ENCODE measurements at regions not wholly inside any gene's neighbourhood (a gene's known extent, or its start where the extent isn't known, plus 50 kb on each side); places are given as distances from the start of the nearest gene placed in this dataset.

DNA sequence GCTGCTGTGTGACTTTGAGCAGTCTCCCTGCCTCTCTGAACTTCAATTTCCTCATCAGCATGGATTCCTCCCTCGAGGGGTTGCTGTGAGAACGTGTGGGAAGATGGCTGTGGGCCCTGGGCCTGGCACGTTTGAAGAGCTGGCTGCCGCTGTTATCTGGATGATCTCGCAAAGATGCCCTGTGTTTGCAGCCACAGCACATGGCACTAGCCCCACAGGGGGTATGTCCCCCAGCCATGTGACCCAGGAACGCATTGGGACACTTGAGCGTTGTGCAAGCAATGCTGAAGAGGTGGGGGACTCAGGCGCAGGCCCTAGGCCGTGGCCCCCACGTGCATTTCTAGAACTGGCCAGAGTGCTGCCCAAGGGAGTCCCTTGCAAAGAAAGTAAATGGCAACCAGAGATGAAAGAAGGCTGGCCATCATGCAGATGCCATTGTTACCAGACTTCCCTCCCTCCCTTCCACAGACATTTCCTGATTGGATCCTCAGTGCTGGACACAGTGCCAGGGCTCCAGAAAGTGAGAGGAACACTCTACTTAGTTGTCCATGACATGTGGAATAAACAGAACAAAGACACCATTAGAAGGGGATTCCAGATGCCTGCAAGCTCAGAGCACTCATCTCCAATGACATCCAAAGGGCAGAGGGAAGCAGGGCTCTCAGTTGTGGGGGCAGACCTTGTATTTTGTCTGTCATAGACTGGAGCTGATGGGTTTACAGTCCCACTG lies 65.1 kb upstream of the NEURL1B start:
- Histone ChIP-seq H3K4me1 (ENCODE audit: control insufficient read depth, insufficient read depth, low read length) (peaks cover 20% of the 10 kb centered on the region), H3K9ac (ENCODE audit: low read length) (no peak overlapping the region)

DNA sequence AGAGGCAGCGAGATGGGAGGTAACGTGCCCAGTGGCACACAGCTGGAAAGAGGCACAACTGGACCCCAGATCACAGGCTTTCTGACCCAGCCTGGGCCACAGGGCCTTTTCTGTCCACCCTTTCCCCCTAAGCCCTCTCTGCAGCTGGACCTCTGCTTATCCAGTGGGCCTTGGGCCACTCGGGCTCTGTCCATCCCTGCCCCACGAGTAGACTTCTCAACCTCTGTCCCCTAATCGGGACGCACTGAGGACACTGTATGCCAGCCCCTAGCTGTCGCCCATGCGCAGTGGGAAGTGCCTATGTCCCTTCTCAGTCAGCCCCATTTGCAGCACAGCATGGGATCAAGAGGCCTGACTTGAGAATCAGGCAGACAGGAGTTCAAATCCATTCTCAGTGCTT lies 65.6 kb upstream of the NEURL1B start:
- no peak overlapping the region for H3K4me3 ChIP-seq (ENCODE audit: low read depth, low read length)
- no peak overlapping the region for H3K9ac ChIP-seq (ENCODE audit: low read length)
- no peaks in the 10 kb centered on the region for H3K9me3 ChIP-seq (ENCODE audit: control insufficient read depth, insufficient read depth, low read depth, low read length)
- peaks cover 25% of the 10 kb centered on the region for H3K4me1 ChIP-seq (ENCODE audit: control insufficient read depth, insufficient read depth, low read length)
- H3K27ac ChIP-seq (ENCODE audit: low read depth, low read length) = no peak overlapping the region
- no peaks in the 10 kb centered on the region for H3K36me3 ChIP-seq (ENCODE audit: control insufficient read depth, insufficient read depth, low read length)
- H3K27me3 ChIP-seq (ENCODE audit: control insufficient read depth, insufficient read depth, low read length) = no peaks in the 10 kb centered on the region; the same call in 1 of the 2 replicates

More for the DNA sequence above, 65.1 kb upstream of the NEURL1B start:
- Histone ChIP-seq H3K9me3 (ENCODE audit: control insufficient read depth, insufficient read depth, low read depth, low read length) (no peaks in the 10 kb centered on the region), H3K27me3 (ENCODE audit: control insufficient read depth, insufficient read depth, low read length) (no peaks in the 10 kb centered on the region; the same call in 1 of the 2 replicates), H3K27ac (ENCODE audit: low read depth, low read length) (no peak overlapping the region), H3K4me3 (ENCODE audit: low read depth, low read length) (no peak overlapping the region), H3K36me3 (ENCODE audit: control insufficient read depth, insufficient read depth, low read length) (no peaks in the 10 kb centered on the region)

DNA sequence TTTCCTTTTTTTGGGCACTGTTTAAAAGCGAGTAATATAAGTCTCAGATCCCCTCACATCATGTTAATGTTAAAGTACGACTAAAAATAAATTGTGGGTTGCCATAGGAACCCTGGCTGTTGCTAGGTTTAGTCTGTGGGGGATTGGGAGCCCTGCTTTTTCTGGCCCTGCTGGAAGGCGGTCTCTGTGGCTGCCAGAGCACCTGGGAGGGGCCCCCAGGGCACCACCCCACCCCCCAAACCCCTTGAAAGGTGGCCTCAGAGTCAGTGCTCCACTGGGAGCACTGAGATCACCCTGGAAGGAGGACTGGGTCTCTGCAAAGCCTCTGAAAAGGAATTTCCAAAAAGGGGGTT lies 66.2 kb upstream of the NEURL1B start:
- Histone ChIP-seq H3K36me3 (ENCODE audit: control insufficient read depth, insufficient read depth, low read length) (no peaks in the 10 kb centered on the region), H3K27me3 (ENCODE audit: control insufficient read depth, insufficient read depth, low read length) (no peaks in the 10 kb centered on the region; the same call in 1 of the 2 replicates), H3K4me1 (ENCODE audit: control insufficient read depth, insufficient read depth, low read length) (peaks cover 29% of the 10 kb centered on the region), H3K9ac (ENCODE audit: low read length) (no peak overlapping the region), H3K27ac (ENCODE audit: low read depth, low read length) (no peak overlapping the region), H3K4me3 (ENCODE audit: low read depth, low read length) (no peak overlapping the region), H3K9me3 (ENCODE audit: control insufficient read depth, insufficient read depth, low read depth, low read length) (no peaks in the 10 kb centered on the region)

DNA sequence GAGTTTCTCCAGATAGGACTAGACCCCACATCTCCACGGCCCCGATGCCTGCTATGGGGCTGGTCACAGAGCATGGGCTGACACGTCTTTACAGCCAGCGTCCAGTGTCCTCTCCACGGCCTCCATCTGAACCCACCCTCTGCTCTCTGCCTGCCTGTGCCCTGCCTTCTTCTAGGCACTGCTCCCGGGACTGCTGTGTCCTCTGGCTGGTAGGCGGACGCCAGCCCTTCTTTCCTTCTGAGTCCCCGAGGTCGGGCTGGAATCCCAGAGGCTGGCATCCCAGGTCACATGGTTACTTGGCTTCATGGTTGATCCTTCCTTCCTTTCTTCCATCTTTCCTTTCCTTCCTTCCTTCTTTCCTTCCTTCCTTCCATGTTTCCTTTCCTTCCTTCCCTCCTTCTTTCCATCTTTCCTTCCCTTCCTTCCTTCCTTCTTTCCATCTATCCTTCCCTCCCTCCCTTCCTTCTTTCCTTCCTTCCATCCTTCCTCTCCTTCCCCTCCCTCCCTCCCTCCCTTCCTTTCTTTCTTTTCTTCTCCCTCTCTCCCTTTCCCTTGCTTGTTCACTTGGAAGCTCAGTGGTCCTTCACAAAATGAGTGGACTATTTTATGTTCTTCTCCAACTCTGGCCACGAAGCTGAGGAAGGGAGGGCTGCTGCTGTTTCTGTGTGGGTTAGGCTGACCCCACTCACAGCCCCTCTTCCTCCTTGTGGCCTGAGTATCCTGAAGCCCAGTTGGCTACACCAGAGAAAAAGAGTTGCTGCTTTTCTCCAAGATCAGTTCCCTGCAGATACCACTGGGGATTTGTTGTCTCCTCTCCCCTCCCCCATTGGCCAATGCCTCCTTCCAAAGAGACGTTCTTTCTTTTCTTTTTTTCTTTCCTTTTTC lies 66.8 kb upstream of the NEURL1B start:
- no peaks in the 10 kb centered on the region for H3K36me3 ChIP-seq (ENCODE audit: control insufficient read depth, insufficient read depth, low read length)
- no peaks in the 10 kb centered on the region for H3K9me3 ChIP-seq (ENCODE audit: control insufficient read depth, insufficient read depth, low read depth, low read length)
- H3K27ac ChIP-seq (ENCODE audit: low read depth, low read length) = no peak overlapping the region
- H3K27me3 ChIP-seq (ENCODE audit: control insufficient read depth, insufficient read depth, low read length) = no peaks in the 10 kb centered on the region
- H3K4me3 ChIP-seq (ENCODE audit: low read depth, low read length) = no peak overlapping the region
- peaks cover 35% of the 10 kb centered on the region for H3K4me1 ChIP-seq (ENCODE audit: control insufficient read depth, insufficient read depth, low read length)
- H3K9ac ChIP-seq (ENCODE audit: low read length) = no peak overlapping the region

DNA sequence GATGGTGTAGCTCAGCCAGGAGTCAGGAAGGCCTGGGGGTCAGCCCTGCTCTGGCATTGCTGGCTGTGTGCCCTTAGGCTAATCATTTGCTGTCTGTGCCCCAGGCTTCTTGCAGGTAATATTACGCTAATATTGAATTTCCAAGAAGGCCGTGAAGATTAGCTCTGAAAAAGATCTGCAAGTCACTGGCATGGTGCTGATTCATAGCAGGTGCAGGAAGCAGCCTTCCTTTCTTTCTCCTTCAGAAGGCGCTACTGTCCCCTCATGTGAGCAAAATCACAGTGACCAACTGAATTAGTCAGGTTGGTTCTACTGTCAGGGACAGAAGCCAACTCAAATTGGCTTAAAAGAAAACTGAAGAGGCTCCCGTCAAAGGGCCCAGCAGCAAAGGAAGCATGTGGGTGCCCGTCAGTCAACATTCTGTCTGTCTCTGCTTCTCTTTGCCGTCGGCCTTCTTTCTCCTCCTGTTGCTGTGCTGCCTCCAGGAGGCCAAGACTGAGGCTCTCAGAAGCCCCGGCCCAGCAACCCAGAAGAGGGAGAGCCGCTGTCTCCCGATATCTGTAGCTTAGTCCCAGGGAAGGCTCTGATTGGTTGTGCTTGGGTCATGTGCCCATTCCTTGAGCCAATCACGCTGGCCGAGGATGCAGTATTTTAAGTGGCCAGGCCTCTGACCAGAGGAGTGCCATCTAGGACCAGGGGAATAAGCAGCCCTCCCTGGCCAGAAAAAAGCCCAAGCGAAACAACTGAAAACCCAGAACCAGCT lies 67.8 kb upstream of the NEURL1B start:
- no peaks in the 10 kb centered on the region for H3K9me3 ChIP-seq (ENCODE audit: control insufficient read depth, insufficient read depth, low read depth, low read length)
- no peaks in the 10 kb centered on the region for H3K27me3 ChIP-seq (ENCODE audit: control insufficient read depth, insufficient read depth, low read length)
- H3K4me1 ChIP-seq (ENCODE audit: control insufficient read depth, insufficient read depth, low read length) = peaks cover 35% of the 10 kb centered on the region
- H3K27ac ChIP-seq (ENCODE audit: low read depth, low read length) = no peak overlapping the region
- H3K9ac ChIP-seq (ENCODE audit: low read length) = no peak overlapping the region
- H3K4me3 ChIP-seq (ENCODE audit: low read depth, low read length) = no peak overlapping the region
- no peaks in the 10 kb centered on the region for H3K36me3 ChIP-seq (ENCODE audit: control insufficient read depth, insufficient read depth, low read length)

DNA sequence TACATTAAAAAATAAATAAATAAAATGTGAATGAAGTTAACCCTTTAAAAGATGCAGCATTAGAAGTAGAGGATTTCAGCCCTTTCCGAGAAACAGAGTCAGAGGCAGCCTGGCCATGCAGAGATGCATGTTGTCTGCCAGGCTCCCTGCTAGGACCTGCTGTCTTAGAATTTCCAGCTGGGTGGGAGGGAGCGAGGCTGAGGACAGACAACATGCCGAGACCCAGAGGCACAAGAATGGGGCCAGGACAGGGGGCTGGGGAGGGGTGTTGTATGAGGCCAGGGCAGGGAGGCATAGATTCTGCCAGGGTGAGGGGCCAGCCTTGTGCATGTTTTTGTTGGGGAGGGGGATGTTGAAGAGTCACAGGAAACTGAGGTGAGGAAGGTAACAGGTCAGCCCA lies 68.6 kb upstream of the NEURL1B start:
- Histone ChIP-seq H3K9ac (ENCODE audit: low read length) (no peak overlapping the region), H3K4me1 (ENCODE audit: control insufficient read depth, insufficient read depth, low read length) (peaks cover 35% of the 10 kb centered on the region), H3K9me3 (ENCODE audit: control insufficient read depth, insufficient read depth, low read depth, low read length) (no peaks in the 10 kb centered on the region), H3K4me3 (ENCODE audit: low read depth, low read length) (no peak overlapping the region), H3K36me3 (ENCODE audit: control insufficient read depth, insufficient read depth, low read length) (no peaks in the 10 kb centered on the region), H3K27ac (ENCODE audit: low read depth, low read length) (no peak overlapping the region), H3K27me3 (ENCODE audit: control insufficient read depth, insufficient read depth, low read length) (no peaks in the 10 kb centered on the region)

DNA sequence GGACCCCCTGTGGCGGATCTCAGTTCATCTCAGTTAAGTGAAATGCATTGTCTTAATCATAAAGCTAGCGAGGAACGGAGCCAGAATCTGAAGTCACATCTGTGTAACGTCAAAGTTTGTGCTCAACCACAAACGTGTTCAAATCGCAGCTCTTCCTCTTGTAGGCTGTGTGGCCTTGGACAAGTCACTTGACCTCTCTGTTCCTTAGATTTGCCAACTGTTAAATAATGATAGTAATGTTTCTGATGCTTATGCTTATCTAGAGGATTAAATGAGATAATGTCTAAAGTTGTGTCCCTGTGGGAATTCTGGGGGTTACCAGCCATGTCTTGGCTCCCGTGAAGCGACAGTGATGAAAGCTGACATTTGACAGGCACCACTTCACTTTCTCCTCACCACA lies 69.2 kb upstream of the NEURL1B start:
- no peak overlapping the region for H3K27ac ChIP-seq (ENCODE audit: low read depth, low read length)
- H3K4me3 ChIP-seq (ENCODE audit: low read depth, low read length) = no peak overlapping the region
- no peak overlapping the region for H3K9ac ChIP-seq (ENCODE audit: low read length)
- peaks cover 35% of the 10 kb centered on the region for H3K4me1 ChIP-seq (ENCODE audit: control insufficient read depth, insufficient read depth, low read length)
- no peaks in the 10 kb centered on the region for H3K27me3 ChIP-seq (ENCODE audit: control insufficient read depth, insufficient read depth, low read length)
- H3K36me3 ChIP-seq (ENCODE audit: control insufficient read depth, insufficient read depth, low read length) = no peaks in the 10 kb centered on the region
- H3K9me3 ChIP-seq (ENCODE audit: control insufficient read depth, insufficient read depth, low read depth, low read length) = no peaks in the 10 kb centered on the region

DNA sequence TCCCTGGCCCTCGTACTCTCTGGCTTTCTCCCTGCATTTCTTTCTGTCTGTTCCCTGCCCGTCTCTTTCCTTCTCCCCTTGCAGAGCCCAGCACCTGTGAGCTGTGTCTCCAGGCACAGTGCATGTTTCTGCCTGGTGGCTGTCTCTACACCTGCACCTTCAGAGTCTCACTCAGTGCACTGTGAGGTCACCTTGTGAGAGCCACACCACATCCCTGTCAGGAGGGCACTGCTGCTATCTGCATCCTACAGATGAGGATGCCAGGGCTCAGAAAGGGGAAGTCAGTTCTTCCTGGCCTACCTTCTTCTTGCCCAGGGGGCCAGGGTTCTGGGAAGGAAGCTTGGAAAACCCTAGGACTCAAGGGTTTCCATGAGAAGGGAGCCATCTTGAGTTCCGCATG lies 69.7 kb upstream of the NEURL1B start:
- Histone ChIP-seq H3K27ac (ENCODE audit: low read depth, low read length) (no peak overlapping the region), H3K9me3 (ENCODE audit: control insufficient read depth, insufficient read depth, low read depth, low read length) (no peaks in the 10 kb centered on the region), H3K27me3 (ENCODE audit: control insufficient read depth, insufficient read depth, low read length) (no peaks in the 10 kb centered on the region), H3K4me3 (ENCODE audit: low read depth, low read length) (no peak overlapping the region), H3K36me3 (ENCODE audit: control insufficient read depth, insufficient read depth, low read length) (no peaks in the 10 kb centered on the region), H3K9ac (ENCODE audit: low read length) (no peak overlapping the region), H3K4me1 (ENCODE audit: control insufficient read depth, insufficient read depth, low read length) (peaks cover 35% of the 10 kb centered on the region)

DNA sequence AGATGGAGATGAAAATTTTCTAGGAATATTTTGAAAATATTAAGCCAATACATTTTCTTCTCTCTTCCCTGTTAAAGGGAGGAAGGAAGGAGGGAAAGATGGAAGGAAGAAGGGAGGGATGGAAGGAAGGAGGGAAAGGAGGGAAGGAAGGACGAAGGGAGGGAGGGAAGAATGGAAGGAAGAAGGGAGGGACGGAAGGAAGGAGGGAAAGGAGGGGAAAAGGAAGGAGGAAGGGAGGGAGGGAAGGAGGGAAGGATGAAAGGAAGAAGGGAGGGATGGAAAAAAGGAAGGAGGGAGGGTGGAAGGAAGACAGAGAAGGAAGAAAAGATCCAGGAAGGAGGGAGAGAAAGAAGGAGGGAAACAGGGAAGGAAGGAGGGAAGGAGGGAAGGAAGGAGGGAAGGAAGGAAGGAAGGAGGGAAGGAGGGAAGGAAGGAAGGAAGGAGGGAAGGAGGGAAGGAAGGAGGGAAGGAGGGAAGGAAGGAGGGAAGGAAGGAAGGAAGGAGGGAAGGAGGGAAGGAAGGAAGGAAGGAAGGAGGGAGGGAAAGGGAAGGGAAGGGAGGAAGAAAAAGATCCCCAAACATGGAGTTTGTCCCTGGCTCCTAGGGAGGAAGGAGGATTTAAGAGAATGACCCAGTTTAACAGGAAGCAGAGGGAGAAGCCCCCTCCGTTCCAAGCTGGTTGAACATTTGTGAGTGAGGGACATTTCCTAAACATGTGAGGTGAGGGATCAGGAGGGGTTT lies 70.3 kb upstream of the NEURL1B start:
- H3K27me3 ChIP-seq (ENCODE audit: control insufficient read depth, insufficient read depth, low read length) = no peaks in the 10 kb centered on the region
- H3K4me3 ChIP-seq (ENCODE audit: low read depth, low read length) = no peak overlapping the region; the same call in 1 of the 2 replicates
- H3K9me3 ChIP-seq (ENCODE audit: control insufficient read depth, insufficient read depth, low read depth, low read length) = no peaks in the 10 kb centered on the region
- peaks cover 35% of the 10 kb centered on the region for H3K4me1 ChIP-seq (ENCODE audit: control insufficient read depth, insufficient read depth, low read length)
- peak overlapping the region; percentile 19 for H3K9ac ChIP-seq (ENCODE audit: low read length)
- H3K27ac ChIP-seq (ENCODE audit: low read depth, low read length) = no peak overlapping the region
- H3K36me3 ChIP-seq (ENCODE audit: control insufficient read depth, insufficient read depth, low read length) = no peaks in the 10 kb centered on the region

DNA sequence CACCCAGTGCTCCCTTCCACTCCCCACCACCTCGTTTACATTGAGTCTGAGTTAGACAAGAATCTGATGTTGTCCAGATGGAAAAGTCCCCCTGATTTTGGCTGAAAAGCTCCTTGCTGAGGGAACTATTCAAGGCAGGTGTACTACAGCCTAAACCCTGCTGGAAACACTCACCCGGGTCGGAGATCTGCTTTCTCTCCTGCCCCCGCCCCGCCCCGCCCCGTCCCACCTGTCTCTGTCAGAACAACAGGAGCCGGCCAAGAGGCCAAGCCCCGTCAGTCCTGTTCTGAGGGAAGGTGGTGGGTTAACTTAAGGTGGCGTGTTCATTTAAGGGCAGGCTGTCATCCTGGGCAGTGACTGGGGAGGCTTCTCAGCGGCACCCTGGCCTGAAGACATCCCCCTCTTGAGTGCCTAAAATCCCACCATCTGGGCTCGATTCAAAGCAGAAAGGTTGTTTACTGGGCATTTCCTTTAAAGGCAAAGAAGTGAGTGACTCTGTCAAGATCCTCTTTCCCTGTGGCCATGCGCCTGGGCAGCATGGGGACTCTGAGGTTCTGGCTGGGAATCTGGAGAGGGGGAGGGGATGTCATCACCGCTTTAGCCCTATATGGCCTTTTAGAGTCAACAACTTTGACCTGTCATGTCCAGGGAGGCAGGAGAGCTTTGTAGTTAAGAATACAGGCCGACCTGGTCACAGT lies 71.1 kb upstream of the NEURL1B start:
- Histone ChIP-seq H3K9ac (ENCODE audit: low read length) (peak overlapping the region; percentile 30), H3K4me3 (ENCODE audit: low read depth, low read length) (peak overlapping the region; percentile 27), H3K27ac (ENCODE audit: low read depth, low read length) (no peak overlapping the region), H3K9me3 (ENCODE audit: control insufficient read depth, insufficient read depth, low read depth, low read length) (no peaks in the 10 kb centered on the region), H3K27me3 (ENCODE audit: control insufficient read depth, insufficient read depth, low read length) (no peaks in the 10 kb centered on the region), H3K36me3 (ENCODE audit: control insufficient read depth, insufficient read depth, low read length) (no peaks in the 10 kb centered on the region), H3K4me1 (ENCODE audit: control insufficient read depth, insufficient read depth, low read length) (peaks cover 33% of the 10 kb centered on the region)

Measured in HUES6 (cell line).